ENCODE measurements at regions not wholly inside any gene's neighbourhood (a gene's known extent, or its start where the extent isn't known, plus 50 kb on each side); places are given as distances from the start of the nearest gene placed in this dataset.

DNA sequence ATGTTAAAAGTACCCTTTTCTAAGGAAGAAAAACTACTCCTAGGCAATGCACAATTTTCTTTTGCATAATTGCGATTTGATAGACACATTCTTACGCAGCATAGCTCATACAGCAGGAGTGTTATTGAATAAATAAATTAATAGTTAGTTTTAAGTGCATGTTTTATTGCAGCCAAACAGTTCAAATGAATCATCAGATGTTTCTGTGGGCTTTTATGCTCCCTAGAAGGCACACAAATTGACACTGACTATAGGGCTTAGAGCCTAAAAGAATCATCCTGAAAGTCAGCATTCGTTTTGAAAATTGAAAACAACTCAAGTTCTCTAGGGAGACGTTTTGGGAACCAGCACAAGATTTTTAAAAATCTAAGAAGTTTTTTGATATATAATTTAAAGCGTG lies 411.9 kb downstream of the HLX start:
- Histone ChIP-seq H3K9ac (ENCODE audit: control insufficient read depth, insufficient read depth, low read length) (no peak overlapping the region), H4K20me1 (ENCODE audit: control insufficient read depth, insufficient read depth) (no peaks in the 10 kb centered on the region), H3K27me3 (replicated peaks in 1 of 2; ENCODE audit: control insufficient read depth in 2 of 2, insufficient read depth in 2 of 2, low read length in 1 of 2) (no peaks in the 10 kb centered on the region; a peak in 1 of 4 replicates), H3K79me2 (ENCODE audit: control insufficient read depth, insufficient read depth, low read length) (no peaks in the 10 kb centered on the region), H3K27ac (ENCODE audit: control insufficient read depth, insufficient read depth) (no peak overlapping the region), H3K36me3 (ENCODE audit: control insufficient read depth in 2 of 2, insufficient read depth in 2 of 2, low read length in 1 of 2) (no peaks in the 10 kb centered on the region), H3K4me3 (no peak overlapping the region), H2AFZ (ENCODE audit: control insufficient read depth, low read depth, low read length) (no peak overlapping the region), H3K4me1 (ENCODE audit: control insufficient read depth, insufficient read depth, low read length) (no peaks in the 10 kb centered on the region), H3K4me2 (ENCODE audit: control insufficient read depth, insufficient read depth) (no peak overlapping the region), H3K9me3 (replicated peaks; ENCODE audit: control insufficient read depth, insufficient read depth, low read length) (no peaks in the 10 kb centered on the region)
- CTCF ChIA-PET, result no interaction called here
- ATAC-seq (no peak), FAIRE-seq (no peak), DNase-seq (ENCODE audit: low read depth, low spot score) (no peak)
- intact Hi-C loops (cut with micrococcal nuclease; ENCODE audit: unreplicated experiment), result no loop called here
- WGBS (ENCODE audit: insufficient coverage, insufficient replicate concordance, low lambda C conversion rate, missing lambda C conversion rate), result 12% methylated on average over 5 of the region's 5 CpGs
- in situ Hi-C loops (cut with MboI), result no loop called here
- RAD21 ChIA-PET (ENCODE audit: unreplicated experiment), result no interaction called here
- BruUV-seq (replicated peaks), result no TSS peak
- SMC1A ChIA-PET (ENCODE audit: uncharacterized antibody, unreplicated experiment), result no interaction called here
- POLR2A ChIA-PET, result interaction anchor here (0.6 kb wide), 1 partner anchor 812 kb away, joined by 3 read pairs; no protein-coding TSS in a partner anchor
- no peak for TF ChIP-seq MEF2A (IDR thresholded peaks at IDR 0.05; ENCODE audit: insufficient read depth, low read depth, low read length)
- TF ChIP-seq, protein P1, sequence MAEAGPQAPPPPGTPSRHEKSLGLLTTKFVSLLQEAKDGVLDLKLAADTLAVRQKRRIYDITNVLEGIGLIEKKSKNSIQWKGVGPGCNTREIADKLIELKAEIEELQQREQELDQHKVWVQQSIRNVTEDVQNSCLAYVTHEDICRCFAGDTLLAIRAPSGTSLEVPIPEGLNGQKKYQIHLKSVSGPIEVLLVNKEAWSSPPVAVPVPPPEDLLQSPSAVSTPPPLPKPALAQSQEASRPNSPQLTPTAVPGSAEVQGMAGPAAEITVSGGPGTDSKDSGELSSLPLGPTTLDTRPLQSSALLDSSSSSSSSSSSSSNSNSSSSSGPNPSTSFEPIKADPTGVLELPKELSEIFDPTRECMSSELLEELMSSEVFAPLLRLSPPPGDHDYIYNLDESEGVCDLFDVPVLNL (IDR thresholded peaks at IDR 0.05; ENCODE audit: low read depth, low read length), result no peak
- TF ChIP-seq ZBED1 (IDR thresholded peaks at IDR 0.05; ENCODE audit: borderline replicate concordance), result no peak
- TF ChIP-seq, protein P2, sequence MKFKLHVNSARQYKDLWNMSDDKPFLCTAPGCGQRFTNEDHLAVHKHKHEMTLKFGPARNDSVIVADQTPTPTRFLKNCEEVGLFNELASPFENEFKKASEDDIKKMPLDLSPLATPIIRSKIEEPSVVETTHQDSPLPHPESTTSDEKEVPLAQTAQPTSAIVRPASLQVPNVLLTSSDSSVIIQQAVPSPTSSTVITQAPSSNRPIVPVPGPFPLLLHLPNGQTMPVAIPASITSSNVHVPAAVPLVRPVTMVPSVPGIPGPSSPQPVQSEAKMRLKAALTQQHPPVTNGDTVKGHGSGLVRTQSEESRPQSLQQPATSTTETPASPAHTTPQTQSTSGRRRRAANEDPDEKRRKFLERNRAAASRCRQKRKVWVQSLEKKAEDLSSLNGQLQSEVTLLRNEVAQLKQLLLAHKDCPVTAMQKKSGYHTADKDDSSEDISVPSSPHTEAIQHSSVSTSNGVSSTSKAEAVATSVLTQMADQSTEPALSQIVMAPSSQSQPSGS (IDR thresholded peaks at IDR 0.05; ENCODE audit: low read length), result no peak
- TF ChIP-seq, protein P3, sequence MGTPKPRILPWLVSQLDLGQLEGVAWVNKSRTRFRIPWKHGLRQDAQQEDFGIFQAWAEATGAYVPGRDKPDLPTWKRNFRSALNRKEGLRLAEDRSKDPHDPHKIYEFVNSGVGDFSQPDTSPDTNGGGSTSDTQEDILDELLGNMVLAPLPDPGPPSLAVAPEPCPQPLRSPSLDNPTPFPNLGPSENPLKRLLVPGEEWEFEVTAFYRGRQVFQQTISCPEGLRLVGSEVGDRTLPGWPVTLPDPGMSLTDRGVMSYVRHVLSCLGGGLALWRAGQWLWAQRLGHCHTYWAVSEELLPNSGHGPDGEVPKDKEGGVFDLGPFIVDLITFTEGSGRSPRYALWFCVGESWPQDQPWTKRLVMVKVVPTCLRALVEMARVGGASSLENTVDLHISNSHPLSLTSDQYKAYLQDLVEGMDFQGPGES (IDR thresholded peaks at IDR 0.05), result no peak
- no peak for TF ChIP-seq MEF2B (IDR thresholded peaks at IDR 0.05; ENCODE audit: partially characterized antibody, poor library complexity, severe bottlenecking)
- TF ChIP-seq KDM1A (IDR thresholded peaks at IDR 0.05; ENCODE audit: borderline replicate concordance), result no peak
- TF ChIP-seq, protein P4, sequence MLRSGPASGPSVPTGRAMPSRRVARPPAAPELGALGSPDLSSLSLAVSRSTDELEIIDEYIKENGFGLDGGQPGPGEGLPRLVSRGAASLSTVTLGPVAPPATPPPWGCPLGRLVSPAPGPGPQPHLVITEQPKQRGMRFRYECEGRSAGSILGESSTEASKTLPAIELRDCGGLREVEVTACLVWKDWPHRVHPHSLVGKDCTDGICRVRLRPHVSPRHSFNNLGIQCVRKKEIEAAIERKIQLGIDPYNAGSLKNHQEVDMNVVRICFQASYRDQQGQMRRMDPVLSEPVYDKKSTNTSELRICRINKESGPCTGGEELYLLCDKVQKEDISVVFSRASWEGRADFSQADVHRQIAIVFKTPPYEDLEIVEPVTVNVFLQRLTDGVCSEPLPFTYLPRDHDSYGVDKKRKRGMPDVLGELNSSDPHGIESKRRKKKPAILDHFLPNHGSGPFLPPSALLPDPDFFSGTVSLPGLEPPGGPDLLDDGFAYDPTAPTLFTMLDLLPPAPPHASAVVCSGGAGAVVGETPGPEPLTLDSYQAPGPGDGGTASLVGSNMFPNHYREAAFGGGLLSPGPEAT (IDR thresholded peaks at IDR 0.05; ENCODE audit: low read depth), result no peak
- TF ChIP-seq, protein P5, sequence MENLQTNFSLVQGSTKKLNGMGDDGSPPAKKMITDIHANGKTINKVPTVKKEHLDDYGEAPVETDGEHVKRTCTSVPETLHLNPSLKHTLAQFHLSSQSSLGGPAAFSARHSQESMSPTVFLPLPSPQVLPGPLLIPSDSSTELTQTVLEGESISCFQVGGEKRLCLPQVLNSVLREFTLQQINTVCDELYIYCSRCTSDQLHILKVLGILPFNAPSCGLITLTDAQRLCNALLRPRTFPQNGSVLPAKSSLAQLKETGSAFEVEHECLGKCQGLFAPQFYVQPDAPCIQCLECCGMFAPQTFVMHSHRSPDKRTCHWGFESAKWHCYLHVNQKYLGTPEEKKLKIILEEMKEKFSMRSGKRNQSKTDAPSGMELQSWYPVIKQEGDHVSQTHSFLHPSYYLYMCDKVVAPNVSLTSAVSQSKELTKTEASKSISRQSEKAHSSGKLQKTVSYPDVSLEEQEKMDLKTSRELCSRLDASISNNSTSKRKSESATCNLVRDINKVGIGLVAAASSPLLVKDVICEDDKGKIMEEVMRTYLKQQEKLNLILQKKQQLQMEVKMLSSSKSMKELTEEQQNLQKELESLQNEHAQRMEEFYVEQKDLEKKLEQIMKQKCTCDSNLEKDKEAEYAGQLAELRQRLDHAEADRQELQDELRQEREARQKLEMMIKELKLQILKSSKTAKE (IDR thresholded peaks at IDR 0.05; ENCODE audit: low read depth, poor library complexity, severe bottlenecking), result no peak
- TF ChIP-seq HDAC6 (IDR thresholded peaks at IDR 0.05; ENCODE audit: unreplicated experiment), result no peak
- TF ChIP-seq SMC3 (IDR thresholded peaks at IDR 0.05; ENCODE audit: borderline replicate concordance, low read length), result no peak
- no peak for TF ChIP-seq EED (IDR thresholded peaks at IDR 0.05; ENCODE audit: low read depth)
- no peak for TF ChIP-seq BCL11A (IDR thresholded peaks at IDR 0.05; ENCODE audit: low read depth, low read length)
- TF ChIP-seq, protein P6, sequence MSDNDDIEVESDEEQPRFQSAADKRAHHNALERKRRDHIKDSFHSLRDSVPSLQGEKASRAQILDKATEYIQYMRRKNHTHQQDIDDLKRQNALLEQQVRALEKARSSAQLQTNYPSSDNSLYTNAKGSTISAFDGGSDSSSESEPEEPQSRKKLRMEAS (IDR thresholded peaks at IDR 0.05; ENCODE audit: low read depth, low read length), result no peak
- no peak for TF ChIP-seq RELA (IDR thresholded peaks at IDR 0.05; ENCODE audit: borderline replicate concordance, partially characterized antibody)
- no peak for TF ChIP-seq SREBF2 (IDR thresholded peaks at IDR 0.05; ENCODE audit: low read length)
- TF ChIP-seq NFYB (IDR thresholded peaks at IDR 0.05; ENCODE audit: insufficient read depth, low read depth, low read length), result no peak
- no peak for TF ChIP-seq RUNX3 (IDR thresholded peaks at IDR 0.05; ENCODE audit: low read length)
